ENCODE measurements at regions not wholly inside any gene's neighbourhood (a gene's known extent, or its start where the extent isn't known, plus 50 kb on each side); places are given as distances from the start of the nearest gene placed in this dataset.
"Not testable (repeated sequence)": the region's sequence is repeated elsewhere in the genome, so short reads cannot be mapped to it uniquely, and the experiment has no call there.

DNA sequence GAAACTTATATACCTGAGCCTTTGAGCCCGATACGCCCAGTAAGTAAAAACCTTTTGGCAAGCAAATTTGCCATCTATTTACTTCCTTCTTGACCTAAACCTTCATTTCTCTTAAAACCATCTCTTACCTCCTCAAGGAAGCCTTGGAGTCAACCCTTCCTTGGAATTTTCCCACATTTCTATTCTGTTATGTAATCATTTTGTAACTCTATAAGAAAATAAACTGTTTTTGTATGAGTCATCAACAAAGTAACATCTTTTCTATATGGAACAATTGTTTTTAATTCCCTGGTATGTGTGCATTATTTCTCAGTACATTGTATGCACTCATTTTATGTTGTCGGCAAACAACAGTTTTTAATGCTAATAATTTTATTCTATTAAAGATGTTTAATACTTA lies 162.0 kb downstream of the TEX36 start:
- Histone ChIP-seq H3K4me3 (no peak overlapping the region), H3K9ac (ENCODE audit: insufficient read depth in 1 of 2, low read length in 2 of 2) (no peak overlapping the region), H3K4me1 (ENCODE audit: control insufficient read depth in 5 of 5, insufficient read depth in 5 of 5, low read length in 5 of 5) (peaks cover 0 to 1% (median 0%) of the 10 kb centered on the region in 5 donors), H3K27me3 (ENCODE audit: control insufficient read depth in 3 of 3, insufficient read depth in 3 of 3, low read length in 2 of 3) (no peaks in the 10 kb centered on the region), H3K9me3 (ENCODE audit: control insufficient read depth in 4 of 4, insufficient read depth in 3 of 4, low read length in 3 of 4) (no peaks in the 10 kb centered on the region), H3K36me3 (ENCODE audit: control insufficient read depth in 4 of 4, insufficient read depth in 4 of 4, low read length in 4 of 4) (no peaks in the 10 kb centered on the region), H3K27ac (ENCODE audit: low read depth in 1 of 2, low read length in 1 of 2) (no peak overlapping the region)
- WGBS, 2 donors = 94 to 95% methylated on average over 3 of the region's 3 CpGs
- no peak for DNase-seq
- TF ChIP-seq, protein P1, sequence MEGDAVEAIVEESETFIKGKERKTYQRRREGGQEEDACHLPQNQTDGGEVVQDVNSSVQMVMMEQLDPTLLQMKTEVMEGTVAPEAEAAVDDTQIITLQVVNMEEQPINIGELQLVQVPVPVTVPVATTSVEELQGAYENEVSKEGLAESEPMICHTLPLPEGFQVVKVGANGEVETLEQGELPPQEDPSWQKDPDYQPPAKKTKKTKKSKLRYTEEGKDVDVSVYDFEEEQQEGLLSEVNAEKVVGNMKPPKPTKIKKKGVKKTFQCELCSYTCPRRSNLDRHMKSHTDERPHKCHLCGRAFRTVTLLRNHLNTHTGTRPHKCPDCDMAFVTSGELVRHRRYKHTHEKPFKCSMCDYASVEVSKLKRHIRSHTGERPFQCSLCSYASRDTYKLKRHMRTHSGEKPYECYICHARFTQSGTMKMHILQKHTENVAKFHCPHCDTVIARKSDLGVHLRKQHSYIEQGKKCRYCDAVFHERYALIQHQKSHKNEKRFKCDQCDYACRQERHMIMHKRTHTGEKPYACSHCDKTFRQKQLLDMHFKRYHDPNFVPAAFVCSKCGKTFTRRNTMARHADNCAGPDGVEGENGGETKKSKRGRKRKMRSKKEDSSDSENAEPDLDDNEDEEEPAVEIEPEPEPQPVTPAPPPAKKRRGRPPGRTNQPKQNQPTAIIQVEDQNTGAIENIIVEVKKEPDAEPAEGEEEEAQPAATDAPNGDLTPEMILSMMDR (IDR thresholded peaks at IDR 0.05; ENCODE audit: control extremely low read depth, extremely low read depth) = no peak
- ATAC-seq (ENCODE audit: insufficient read depth, low FRiP score) = no peak

DNA sequence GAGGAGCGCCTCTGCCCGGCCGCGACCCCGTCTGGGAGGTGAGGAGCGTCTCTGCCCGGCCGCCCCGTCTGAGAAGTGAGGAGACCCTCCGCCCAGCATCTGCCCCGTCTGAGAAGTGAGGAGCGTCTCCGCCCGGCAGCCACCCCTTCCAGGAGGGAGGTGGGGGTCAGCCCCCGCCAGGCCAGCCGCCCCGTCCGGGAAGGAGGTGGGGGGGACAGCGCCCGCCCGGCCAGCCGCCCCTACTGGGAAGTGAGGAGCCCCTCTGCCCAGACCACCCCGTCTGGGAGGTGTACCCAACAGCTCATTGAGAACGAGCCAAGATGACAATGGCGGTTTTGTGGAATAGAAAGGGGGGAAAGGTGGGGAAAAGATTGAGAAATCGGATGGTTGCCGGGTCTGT lies 164.6 kb downstream of the TEX36 start:
- not testable (repeated sequence) for DNase-seq; H3K36me3 ChIP-seq (ENCODE audit: control insufficient read depth in 4 of 4, insufficient read depth in 4 of 4, low read length in 4 of 4); H3K27ac ChIP-seq (ENCODE audit: low read depth in 1 of 2, low read length in 1 of 2); H3K4me3 ChIP-seq; H3K27me3 ChIP-seq (ENCODE audit: control insufficient read depth in 3 of 3, insufficient read depth in 3 of 3, low read length in 2 of 3); ATAC-seq (ENCODE audit: insufficient read depth, low FRiP score); H3K9ac ChIP-seq (ENCODE audit: insufficient read depth in 1 of 2, low read length in 2 of 2); H3K9me3 ChIP-seq (ENCODE audit: control insufficient read depth in 4 of 4, insufficient read depth in 3 of 4, low read length in 3 of 4)
- WGBS, 2 donors = 87 to 98% methylated on average over 21 to 22 of the region's 27 CpGs
- H3K4me1 ChIP-seq (ENCODE audit: control insufficient read depth in 5 of 5, insufficient read depth in 5 of 5, low read length in 5 of 5) = peaks cover 0 to 11% (median 0%) of the 10 kb centered on the region in 5 donors

DNA sequence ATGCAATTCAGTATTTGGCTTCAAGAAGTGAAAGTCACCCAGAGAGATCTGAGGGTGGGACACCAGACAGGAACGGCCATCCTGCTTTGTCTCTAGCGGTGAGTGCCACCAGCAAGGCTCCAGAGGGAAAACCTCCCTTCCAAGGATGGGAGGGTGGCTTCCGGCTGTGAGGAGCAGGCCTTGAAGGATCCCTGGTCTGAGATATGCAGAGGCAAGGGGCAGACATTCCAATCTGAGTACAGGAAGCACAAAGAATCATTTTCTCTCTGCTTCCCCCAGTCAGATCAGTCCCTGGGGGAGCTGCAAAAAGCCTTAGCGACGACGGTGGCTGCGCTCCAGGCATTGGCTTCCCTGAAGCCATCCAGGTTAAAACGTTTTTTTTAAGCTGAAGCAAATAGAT lies 167.4 kb downstream of the TEX36 start:
- H3K27me3 ChIP-seq (ENCODE audit: control insufficient read depth in 3 of 3, insufficient read depth in 3 of 3, low read length in 2 of 3) = no peaks in the 10 kb centered on the region
- no peak overlapping the region for H3K4me3 ChIP-seq
- 65 to 77% methylated on average over 8 of the region's 8 CpGs for WGBS, 2 donors
- H3K4me1 ChIP-seq (ENCODE audit: control insufficient read depth in 5 of 5, insufficient read depth in 5 of 5, low read length in 5 of 5) = peaks cover 0 to 11% (median 0%) of the 10 kb centered on the region in 5 donors
- H3K9ac ChIP-seq (ENCODE audit: insufficient read depth in 1 of 2, low read length in 2 of 2) = no peak overlapping the region
- TF ChIP-seq, protein P1 (IDR thresholded peaks at IDR 0.05; ENCODE audit: control extremely low read depth, extremely low read depth) = no peak
- ATAC-seq (ENCODE audit: insufficient read depth, low FRiP score) (no peak), DNase-seq (no peak)
- no peak overlapping the region for H3K27ac ChIP-seq (ENCODE audit: low read depth in 1 of 2, low read length in 1 of 2)
- no peaks in the 10 kb centered on the region for H3K9me3 ChIP-seq (ENCODE audit: control insufficient read depth in 4 of 4, insufficient read depth in 3 of 4, low read length in 3 of 4)
- H3K36me3 ChIP-seq (ENCODE audit: control insufficient read depth in 4 of 4, insufficient read depth in 4 of 4, low read length in 4 of 4) = no peaks in the 10 kb centered on the region

- Histone ChIP-seq H3K36me3 (ENCODE audit: control insufficient read depth in 4 of 4, insufficient read depth in 4 of 4, low read length in 4 of 4) (no peaks in the 10 kb centered on the region), H3K9ac (ENCODE audit: insufficient read depth in 1 of 2, low read length in 2 of 2) (no peak overlapping the region), H3K27ac (ENCODE audit: low read depth in 1 of 2, low read length in 1 of 2) (no peak overlapping the region), H3K4me3 (no peak overlapping the region), H3K4me1 (ENCODE audit: control insufficient read depth in 5 of 5, insufficient read depth in 5 of 5, low read length in 5 of 5) (peaks cover 0 to 11% (median 0%) of the 10 kb centered on the region in 5 donors), H3K27me3 (ENCODE audit: control insufficient read depth in 3 of 3, insufficient read depth in 3 of 3, low read length in 2 of 3) (no peaks in the 10 kb centered on the region), H3K9me3 (ENCODE audit: control insufficient read depth in 4 of 4, insufficient read depth in 3 of 4, low read length in 3 of 4) (no peaks in the 10 kb centered on the region)
- TF ChIP-seq, protein P1 (IDR thresholded peaks at IDR 0.05; ENCODE audit: control extremely low read depth, extremely low read depth) = no peak
- 77 to 80% methylated on average over 17 of the region's 17 CpGs for WGBS, 2 donors
- DNase-seq (no peak), ATAC-seq (ENCODE audit: insufficient read depth, low FRiP score) (no peak)
Measured at GRCh38 chr10:125514206-125515162, 168.5 kb downstream of the TEX36 start.
